Neural cell (in vitro differentiated cells): ENCODE measurements at regions not wholly inside any gene's neighbourhood (a gene's known extent, or its start where the extent isn't known, plus 50 kb on each side); places are given as distances from the start of the nearest gene placed in this dataset.

Source experiments
- EP300 ChIP-seq: fragments of 450-650 bp; conservative IDR thresholded peaks from 2 replicates; pipeline ENCODE4 v1.6.1; 2014; ENCODE audit warnings: antibody characterized with exemption, mild to moderate bottlenecking, moderate library complexity; ENCODE audit not compliant: poor library complexity, severe bottlenecking
- EZH2 ChIP-seq: fragments of 200-600, 300-800 bp; shearing (Covaris generic), sonication (generic); IDR thresholded peaks from 2 replicates; pipeline ENCODE4 v1.6.1; 2014; ENCODE audit warnings: antibody characterized with exemption, low read length, borderline replicate concordance, mild to moderate bottlenecking; ENCODE audit not compliant: insufficient read depth, poor library complexity, severe bottlenecking
- POLR2AphosphoS5 ChIP-seq: IDR thresholded peaks from 2 replicates; pipeline ENCODE4 v1.6.1; 2012
- RAD21 ChIP-seq: fragments of 450-650 bp; conservative IDR thresholded peaks from 2 replicates; pipeline ENCODE4 v1.6.1; 2014; ENCODE audit warnings: antibody characterized with exemption, mild to moderate bottlenecking, moderate library complexity
- SMC3 ChIP-seq: fragments of 450-650 bp; conservative IDR thresholded peaks from 2 replicates; pipeline ENCODE4 v1.6.1; 2014; ENCODE audit warnings: antibody characterized with exemption, mild to moderate bottlenecking, moderate library complexity; ENCODE audit not compliant: poor library complexity
- TAF1 ChIP-seq: IDR thresholded peaks from 2 replicates; pipeline ENCODE4 v1.6.1; 2012; ENCODE audit warnings: low read depth
- TF ChIP-seq, protein P1 (sequence below): fragments of 450-650 bp; IDR thresholded peaks from 2 replicates; pipeline ENCODE4 v1.5.1; 2014; ENCODE audit warnings: antibody characterized with exemption, mild to moderate bottlenecking, moderate library complexity; ENCODE audit not compliant: poor library complexity, severe bottlenecking
- TF ChIP-seq, protein P2 (sequence below): IDR thresholded peaks from 2 replicates; pipeline ENCODE4 v1.6.1; 2012; ENCODE audit warnings: borderline replicate concordance

DNA sequence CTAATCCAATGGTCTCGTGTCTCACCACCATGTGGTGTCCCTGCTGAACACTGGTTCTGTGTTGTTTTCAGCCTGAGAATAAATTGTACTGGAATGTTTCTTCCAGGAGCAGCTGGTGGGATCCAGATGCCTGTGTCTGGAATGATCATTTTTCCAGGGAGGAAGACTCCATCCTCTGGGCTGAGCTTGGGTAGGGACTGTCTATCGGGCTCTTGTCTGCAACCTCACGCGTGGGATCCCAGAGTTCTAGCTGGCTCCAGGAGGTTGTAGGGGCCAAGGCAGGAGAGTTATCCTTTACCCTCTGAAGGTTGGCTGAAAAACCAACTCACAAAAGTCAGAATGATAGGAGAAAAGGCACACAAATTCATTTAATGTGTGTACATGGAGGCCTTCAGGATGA is 144.1 kb upstream of the B3GAT1 start:
- TF ChIP-seq, protein P1, sequence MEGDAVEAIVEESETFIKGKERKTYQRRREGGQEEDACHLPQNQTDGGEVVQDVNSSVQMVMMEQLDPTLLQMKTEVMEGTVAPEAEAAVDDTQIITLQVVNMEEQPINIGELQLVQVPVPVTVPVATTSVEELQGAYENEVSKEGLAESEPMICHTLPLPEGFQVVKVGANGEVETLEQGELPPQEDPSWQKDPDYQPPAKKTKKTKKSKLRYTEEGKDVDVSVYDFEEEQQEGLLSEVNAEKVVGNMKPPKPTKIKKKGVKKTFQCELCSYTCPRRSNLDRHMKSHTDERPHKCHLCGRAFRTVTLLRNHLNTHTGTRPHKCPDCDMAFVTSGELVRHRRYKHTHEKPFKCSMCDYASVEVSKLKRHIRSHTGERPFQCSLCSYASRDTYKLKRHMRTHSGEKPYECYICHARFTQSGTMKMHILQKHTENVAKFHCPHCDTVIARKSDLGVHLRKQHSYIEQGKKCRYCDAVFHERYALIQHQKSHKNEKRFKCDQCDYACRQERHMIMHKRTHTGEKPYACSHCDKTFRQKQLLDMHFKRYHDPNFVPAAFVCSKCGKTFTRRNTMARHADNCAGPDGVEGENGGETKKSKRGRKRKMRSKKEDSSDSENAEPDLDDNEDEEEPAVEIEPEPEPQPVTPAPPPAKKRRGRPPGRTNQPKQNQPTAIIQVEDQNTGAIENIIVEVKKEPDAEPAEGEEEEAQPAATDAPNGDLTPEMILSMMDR, result no peak
- TF ChIP-seq, protein P2, sequence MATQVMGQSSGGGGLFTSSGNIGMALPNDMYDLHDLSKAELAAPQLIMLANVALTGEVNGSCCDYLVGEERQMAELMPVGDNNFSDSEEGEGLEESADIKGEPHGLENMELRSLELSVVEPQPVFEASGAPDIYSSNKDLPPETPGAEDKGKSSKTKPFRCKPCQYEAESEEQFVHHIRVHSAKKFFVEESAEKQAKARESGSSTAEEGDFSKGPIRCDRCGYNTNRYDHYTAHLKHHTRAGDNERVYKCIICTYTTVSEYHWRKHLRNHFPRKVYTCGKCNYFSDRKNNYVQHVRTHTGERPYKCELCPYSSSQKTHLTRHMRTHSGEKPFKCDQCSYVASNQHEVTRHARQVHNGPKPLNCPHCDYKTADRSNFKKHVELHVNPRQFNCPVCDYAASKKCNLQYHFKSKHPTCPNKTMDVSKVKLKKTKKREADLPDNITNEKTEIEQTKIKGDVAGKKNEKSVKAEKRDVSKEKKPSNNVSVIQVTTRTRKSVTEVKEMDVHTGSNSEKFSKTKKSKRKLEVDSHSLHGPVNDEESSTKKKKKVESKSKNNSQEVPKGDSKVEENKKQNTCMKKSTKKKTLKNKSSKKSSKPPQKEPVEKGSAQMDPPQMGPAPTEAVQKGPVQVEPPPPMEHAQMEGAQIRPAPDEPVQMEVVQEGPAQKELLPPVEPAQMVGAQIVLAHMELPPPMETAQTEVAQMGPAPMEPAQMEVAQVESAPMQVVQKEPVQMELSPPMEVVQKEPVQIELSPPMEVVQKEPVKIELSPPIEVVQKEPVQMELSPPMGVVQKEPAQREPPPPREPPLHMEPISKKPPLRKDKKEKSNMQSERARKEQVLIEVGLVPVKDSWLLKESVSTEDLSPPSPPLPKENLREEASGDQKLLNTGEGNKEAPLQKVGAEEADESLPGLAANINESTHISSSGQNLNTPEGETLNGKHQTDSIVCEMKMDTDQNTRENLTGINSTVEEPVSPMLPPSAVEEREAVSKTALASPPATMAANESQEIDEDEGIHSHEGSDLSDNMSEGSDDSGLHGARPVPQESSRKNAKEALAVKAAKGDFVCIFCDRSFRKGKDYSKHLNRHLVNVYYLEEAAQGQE, result no peak
- TF ChIP-seq POLR2AphosphoS5 (no peak), EZH2 (no peak), SMC3 (no peak), TAF1 (no peak), EP300 (no peak), RAD21 (no peak)
